ENCODE measurements at regions not wholly inside any gene's neighbourhood (a gene's known extent, or its start where the extent isn't known, plus 50 kb on each side); places are given as distances from the start of the nearest gene placed in this dataset.

DNA sequence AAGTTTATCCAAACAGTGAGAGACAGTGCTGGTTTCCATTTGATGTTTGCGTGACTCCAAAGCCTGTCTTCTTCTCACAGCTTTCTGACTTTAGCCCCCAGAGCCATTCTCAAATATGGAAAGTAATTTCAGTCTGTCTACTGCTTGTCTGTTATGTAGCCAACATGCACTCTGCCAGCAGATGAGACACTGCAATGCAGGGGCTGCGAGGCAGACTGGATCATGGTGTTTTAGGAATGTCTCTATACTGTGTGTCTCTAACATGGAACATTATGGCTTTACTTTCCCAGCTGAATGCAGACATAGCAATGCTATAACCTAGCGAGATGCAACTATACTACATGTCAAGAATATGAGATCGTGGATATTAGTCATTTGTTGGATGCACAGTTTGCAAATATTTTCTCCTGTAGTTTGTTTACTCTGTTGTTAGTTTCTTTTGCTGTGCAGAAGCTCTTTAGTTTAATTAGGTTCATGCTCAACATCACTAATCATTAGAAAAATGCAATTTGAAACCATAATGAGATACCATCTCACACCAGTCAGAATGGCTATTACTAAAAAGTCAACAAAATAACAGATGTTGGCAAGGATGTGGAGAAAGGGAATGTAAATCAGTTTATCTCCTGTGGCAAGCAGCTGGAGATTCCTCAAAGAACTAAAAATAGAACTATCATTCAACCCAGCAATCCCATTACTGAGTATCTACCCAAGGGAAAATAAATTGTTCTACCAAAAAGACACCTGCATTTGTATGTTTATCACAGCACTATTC, 235.8 kb upstream of the TMTC1 start:
- TF ChIP-seq, protein P1, sequence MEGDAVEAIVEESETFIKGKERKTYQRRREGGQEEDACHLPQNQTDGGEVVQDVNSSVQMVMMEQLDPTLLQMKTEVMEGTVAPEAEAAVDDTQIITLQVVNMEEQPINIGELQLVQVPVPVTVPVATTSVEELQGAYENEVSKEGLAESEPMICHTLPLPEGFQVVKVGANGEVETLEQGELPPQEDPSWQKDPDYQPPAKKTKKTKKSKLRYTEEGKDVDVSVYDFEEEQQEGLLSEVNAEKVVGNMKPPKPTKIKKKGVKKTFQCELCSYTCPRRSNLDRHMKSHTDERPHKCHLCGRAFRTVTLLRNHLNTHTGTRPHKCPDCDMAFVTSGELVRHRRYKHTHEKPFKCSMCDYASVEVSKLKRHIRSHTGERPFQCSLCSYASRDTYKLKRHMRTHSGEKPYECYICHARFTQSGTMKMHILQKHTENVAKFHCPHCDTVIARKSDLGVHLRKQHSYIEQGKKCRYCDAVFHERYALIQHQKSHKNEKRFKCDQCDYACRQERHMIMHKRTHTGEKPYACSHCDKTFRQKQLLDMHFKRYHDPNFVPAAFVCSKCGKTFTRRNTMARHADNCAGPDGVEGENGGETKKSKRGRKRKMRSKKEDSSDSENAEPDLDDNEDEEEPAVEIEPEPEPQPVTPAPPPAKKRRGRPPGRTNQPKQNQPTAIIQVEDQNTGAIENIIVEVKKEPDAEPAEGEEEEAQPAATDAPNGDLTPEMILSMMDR (IDR thresholded peaks at IDR 0.05), result no peak
- no peak for TF ChIP-seq POLR2A (IDR thresholded peaks at IDR 0.05)
